ENCODE measurements at regions not wholly inside any gene's neighbourhood (a gene's known extent, or its start where the extent isn't known, plus 50 kb on each side); places are given as distances from the start of the nearest gene placed in this dataset.

- no peak for DNase-seq
- Histone ChIP-seq H3K4me1 (peaks cover 9 to 15% of the 10 kb centered on the region in 2 donors), H3K36me3 (no peaks in the 10 kb centered on the region), H3K27ac (no peak overlapping the region), H3K9me3 (no peaks in the 10 kb centered on the region), H3K27me3 (no peaks in the 10 kb centered on the region), H3K4me3 (replicated peaks in 1 of 3) (no peak overlapping the region)
- intact Hi-C loops (cut with DNase I), result no loop called here
- 90 to 93% methylated on average over 7 of the region's 7 CpGs for WGBS, 2 donors
- TF ChIP-seq POLR2A (IDR thresholded peaks at IDR 0.05) (no peak), CTCF (IDR thresholded peaks at IDR 0.05) (no peak)
Measured at GRCh38 chr11:110986016-110986415, 259.5 kb upstream of the POU2AF2 start.

GRCh38 chr11:110985547-110985946, 260.0 kb upstream of the POU2AF2 start:
- Histone ChIP-seq H3K27ac (no peak overlapping the region), H3K36me3 (no peaks in the 10 kb centered on the region), H3K27me3 (no peaks in the 10 kb centered on the region), H3K4me3 (replicated peaks in 1 of 3) (no peak overlapping the region), H3K4me1 (peaks cover 6 to 12% of the 10 kb centered on the region in 2 donors), H3K9me3 (no peaks in the 10 kb centered on the region)
- no peak for DNase-seq
- intact Hi-C loops (cut with DNase I), result no loop called here
- TF ChIP-seq POLR2A (IDR thresholded peaks at IDR 0.05), result no peak
- TF ChIP-seq CTCF (IDR thresholded peaks at IDR 0.05), result no peak

GRCh38 chr11:110984693-110985092, 260.8 kb upstream of the POU2AF2 start:
- no peak for DNase-seq
- Histone ChIP-seq H3K9me3 (no peaks in the 10 kb centered on the region), H3K27ac (no peak overlapping the region), H3K27me3 (no peaks in the 10 kb centered on the region), H3K4me3 (replicated peaks in 1 of 3) (no peak overlapping the region), H3K4me1 (peaks cover 0 to 8% of the 10 kb centered on the region in 2 donors), H3K36me3 (no peaks in the 10 kb centered on the region)
- TF ChIP-seq POLR2A (IDR thresholded peaks at IDR 0.05), result no peak
- no peak for TF ChIP-seq CTCF (IDR thresholded peaks at IDR 0.05)
- WGBS, 2 donors, result 71 to 90% methylated on average over 1 of the region's 1 CpG
- intact Hi-C loops (cut with DNase I), result no loop called here

GRCh38 chr11:110984147-110984546, 261.4 kb upstream of the POU2AF2 start:
- Histone ChIP-seq H3K36me3 (no peaks in the 10 kb centered on the region), H3K4me1 (peaks cover 0 to 7% of the 10 kb centered on the region in 2 donors), H3K27me3 (no peaks in the 10 kb centered on the region), H3K27ac (no peak overlapping the region), H3K4me3 (replicated peaks in 1 of 3) (no peak overlapping the region), H3K9me3 (no peaks in the 10 kb centered on the region)
- 72 to 84% methylated on average over 2 of the region's 2 CpGs for WGBS, 2 donors
- TF ChIP-seq CTCF (IDR thresholded peaks at IDR 0.05) (no peak), POLR2A (IDR thresholded peaks at IDR 0.05) (no peak)
- DNase-seq, result no peak
- intact Hi-C loops (cut with DNase I), result no loop called here

- no peak overlapping the region for H3K27ac ChIP-seq
- TF ChIP-seq CTCF (IDR thresholded peaks at IDR 0.05) (no peak), POLR2A (IDR thresholded peaks at IDR 0.05) (no peak)
- no peak overlapping the region for H3K4me3 ChIP-seq (replicated peaks in 1 of 3)
- H3K27me3 ChIP-seq, result no peaks in the 10 kb centered on the region
- no peaks in the 10 kb centered on the region for H3K36me3 ChIP-seq
- H3K9me3 ChIP-seq, result no peaks in the 10 kb centered on the region
- DNase-seq, result no peak
- WGBS, 2 donors, result 90 to 93% methylated on average over 2 of the region's 2 CpGs
- peaks cover 0 to 4% of the 10 kb centered on the region in 2 donors for H3K4me1 ChIP-seq
- intact Hi-C loops (cut with DNase I), result no loop called here
Measured at GRCh38 chr11:110982214-110982613, 263.3 kb upstream of the POU2AF2 start.

Data from thyroid gland (tissue), 4 donors.